CD14-positive monocyte (primary cell): ENCODE measurements at regions not wholly inside any gene's neighbourhood (a gene's known extent, or its start where the extent isn't known, plus 50 kb on each side); places are given as distances from the start of the nearest gene placed in this dataset.

Experiments
- DNase-seq, 3 donors: peaks; one replicate each; pipeline ENCODE4 v3.0.0-alpha.2; 2011 to 2022
- H2AFZ ChIP-seq: 2 replicates; pipeline ENCODE4 v1.6.0; 2012; ENCODE audit warnings: mild to moderate bottlenecking, low read depth, low read length, inconsistent platforms; ENCODE audit not compliant: insufficient read depth, poor library complexity, severe bottlenecking
- H3K27ac ChIP-seq, 2 donors: 1 replicate in 1 of 2; 2 replicates in 1 of 2; pipeline ENCODE4 v1.5.1; 2012 to 2013; ENCODE audit warnings: low read length in 2 of 2, control low read depth in 1 of 2, inconsistent platforms in 1 of 2, low read depth in 1 of 2, mild to moderate bottlenecking in 1 of 2
- H3K27me3 ChIP-seq, 2 donors: one replicate each; pipeline versions ENCODE4 v1.6.0 to v1.6.1; 2011 to 2013; ENCODE audit warnings: low read length in 2 of 2; ENCODE audit not compliant: control insufficient read depth in 2 of 2, insufficient read depth in 2 of 2
- H3K36me3 ChIP-seq, 2 donors: replicated peaks in 1 of 2; 1 replicate in 1 of 2; 2 replicates in 1 of 2; pipeline versions ENCODE4 v1.5.1 to v1.6.1; 2012 to 2013; ENCODE audit warnings: low read length in 2 of 2, control low read depth in 1 of 2, inconsistent platforms in 1 of 2, mild to moderate bottlenecking in 1 of 2; ENCODE audit not compliant: insufficient read depth in 2 of 2, control insufficient read depth in 1 of 2
- H3K4me1 ChIP-seq, 2 donors: 1 replicate in 1 of 2; 2 replicates in 1 of 2; pipeline versions ENCODE4 v1.5.1 to v1.6.1; 2012 to 2013; ENCODE audit warnings: low read length in 2 of 2, control low read depth in 1 of 2, inconsistent platforms in 1 of 2, mild to moderate bottlenecking in 1 of 2, moderate library complexity in 1 of 2; ENCODE audit not compliant: insufficient read depth in 2 of 2, control insufficient read depth in 1 of 2
- H3K4me2 ChIP-seq: replicated peaks from 2 replicates; pipeline ENCODE3; 2012; ENCODE audit warnings: low read length, moderate library complexity, mild to moderate bottlenecking; ENCODE audit not compliant: poor library complexity, severe bottlenecking; ENCODE audit errors: extremely low read depth
- H3K4me3 ChIP-seq, 3 experiments: fragments of 200-600 bp in 1 of 3; sonication (generic) in 1 of 3; replicated peaks in 1 of 3; 1 replicate in 2 of 3; 2 replicates in 1 of 3; pipeline ENCODE4 v1.5.1; 2011 to 2013; ENCODE audit warnings: low read length in 3 of 3, mild to moderate bottlenecking in 3 of 3, control low read depth in 2 of 3, low read depth in 2 of 3, inconsistent platforms in 1 of 3, moderate library complexity in 1 of 3
- H3K79me2 ChIP-seq: 2 replicates; pipeline ENCODE4 v1.6.0; 2012; ENCODE audit warnings: mild to moderate bottlenecking, control low read depth, inconsistent platforms, low read length, moderate library complexity; ENCODE audit not compliant: insufficient read depth
- H3K9ac ChIP-seq: 2 replicates; pipeline ENCODE4 v1.6.0; 2017; ENCODE audit warnings: low read length, mild to moderate bottlenecking; ENCODE audit not compliant: insufficient read depth, poor library complexity, severe bottlenecking
- H3K9me3 ChIP-seq, 2 donors: replicated peaks in 1 of 2; 1 replicate in 1 of 2; 2 replicates in 1 of 2; pipeline versions ENCODE4 v1.5.1 to v1.6.1; 2012 to 2013; ENCODE audit warnings: low read length in 2 of 2, control low read depth in 1 of 2; ENCODE audit not compliant: control insufficient read depth in 1 of 2, insufficient read depth in 1 of 2
- H4K20me1 ChIP-seq: 2 replicates; pipeline ENCODE4 v1.6.0; 2012; ENCODE audit warnings: mild to moderate bottlenecking, low read length, control low read depth, moderate library complexity; ENCODE audit not compliant: insufficient read depth
- H3K27ac Mint-ChIP-seq, 7 donors: one replicate each; pipeline ENCODE4 v1.8.0; 2020; ENCODE audit warnings: mild to moderate bottlenecking in 7 of 7, mixed read lengths in 7 of 7, moderate library complexity in 6 of 7, inconsistent platforms in 2 of 7
- H3K27me3 Mint-ChIP-seq, 3 donors: one replicate each; pipeline ENCODE4 v1.8.0; 2021 to 2022; ENCODE audit warnings: low read depth in 3 of 3, mild to moderate bottlenecking in 3 of 3, mixed read lengths in 3 of 3, moderate library complexity in 3 of 3, inconsistent platforms in 1 of 3
- H3K36me3 Mint-ChIP-seq, 2 donors: one replicate each; pipeline ENCODE4 v1.8.0; 2020; ENCODE audit warnings: mixed read lengths in 2 of 2, inconsistent platforms in 1 of 2, mild to moderate bottlenecking in 1 of 2
- H3K4me1 Mint-ChIP-seq: one replicate; pipeline ENCODE4 v1.8.0; 2020; ENCODE audit warnings: mild to moderate bottlenecking, mixed read lengths
- H3K4me3 Mint-ChIP-seq, 2 donors: one replicate each; pipeline ENCODE4 v1.8.0; 2020; ENCODE audit warnings: mild to moderate bottlenecking in 2 of 2, mixed read lengths in 2 of 2, moderate library complexity in 1 of 2
- H3K9me3 Mint-ChIP-seq, 7 donors: one replicate each; pipeline ENCODE4 v1.8.0; 2020 to 2022; ENCODE audit warnings: mixed read lengths in 7 of 7, mild to moderate bottlenecking in 6 of 7, moderate library complexity in 6 of 7, inconsistent platforms in 2 of 7
- WGBS: methylation state at CpG from one replicate; pipeline ENCODE4 v1.1.5; 2013; ENCODE audit warnings: missing lambda C conversion rate; ENCODE audit not compliant: insufficient coverage; 5-methylcytosine and 5-hydroxymethylcytosine counted together
- intact Hi-C, 2 donors: fragments of 100-400 bp; cut with micrococcal nuclease; formaldehyde crosslinking; loops; one replicate each; pipeline versions ENCODE4 v1.15.0 to v1.15.1; 2023
- TF ChIP-seq, protein P1 (sequence below): fragments of 200-600 bp; IDR thresholded peaks from one replicate; pipeline ENCODE4 v1.8.0; 2022; ENCODE audit warnings: antibody characterized with exemption, mild to moderate bottlenecking

DNA sequence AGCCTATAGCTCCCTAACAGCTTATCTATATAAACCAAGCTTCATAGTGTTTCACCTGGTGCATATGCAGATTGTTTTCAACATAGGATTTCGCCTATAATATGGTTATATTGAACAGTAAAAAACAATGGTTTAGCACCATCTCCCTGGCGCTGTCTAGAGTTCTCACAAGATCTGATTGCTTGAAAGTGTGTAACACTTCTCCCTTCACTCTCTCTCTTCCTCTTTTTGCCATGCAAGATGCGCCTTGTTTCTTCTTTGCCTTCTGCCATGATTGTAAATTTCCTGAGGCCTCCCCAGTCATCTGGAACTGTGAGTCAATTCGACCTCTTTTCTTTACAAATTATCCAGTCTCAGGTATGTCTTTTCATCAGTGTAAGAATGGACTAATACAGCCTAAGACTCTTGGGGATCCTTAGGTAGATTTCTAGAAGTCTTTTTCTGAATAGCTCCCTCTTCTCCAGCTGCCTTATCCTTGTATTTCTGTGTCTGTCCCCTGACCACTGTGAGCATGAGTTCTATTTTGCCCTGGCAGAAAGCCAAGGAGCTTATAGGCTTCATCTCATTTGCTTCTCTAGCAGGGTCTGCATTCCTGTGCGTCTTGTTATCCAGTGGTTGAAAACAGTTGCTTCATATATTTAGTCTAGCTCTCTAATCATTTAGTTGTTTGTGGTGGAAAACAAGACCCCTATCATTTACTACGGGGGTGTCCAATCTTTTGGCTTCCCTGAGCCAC lies 401.6 kb downstream of the GPD2 start:
- no peak overlapping the region for H3K27ac ChIP-seq
- no peak overlapping the region for H2AFZ ChIP-seq
- DNase-seq = no peak
- H3K9me3 ChIP-seq = peaks cover 0 to 2% of the 10 kb centered on the region in 2 donors
- H4K20me1 ChIP-seq = no peaks in the 10 kb centered on the region
- no peaks in the 10 kb centered on the region for H3K79me2 ChIP-seq
- H3K9me3 Mint-ChIP-seq = peaks cover 0 to 3% (median 2%) of the 10 kb centered on the region in 7 donors
- H3K4me3 Mint-ChIP-seq = no peak overlapping the region
- H3K4me1 Mint-ChIP-seq = no peaks in the 10 kb centered on the region
- no peaks in the 10 kb centered on the region for H3K36me3 Mint-ChIP-seq
- no peak overlapping the region for H3K4me2 ChIP-seq
- H3K9ac ChIP-seq = no peak overlapping the region
- H3K4me3 ChIP-seq = no peak overlapping the region
- WGBS = 92% methylated on average over 2 of the region's 6 CpGs
- intact Hi-C loops = no loop called here
- no peaks in the 10 kb centered on the region for H3K4me1 ChIP-seq
- H3K36me3 ChIP-seq = no peaks in the 10 kb centered on the region
- TF ChIP-seq, protein P1, sequence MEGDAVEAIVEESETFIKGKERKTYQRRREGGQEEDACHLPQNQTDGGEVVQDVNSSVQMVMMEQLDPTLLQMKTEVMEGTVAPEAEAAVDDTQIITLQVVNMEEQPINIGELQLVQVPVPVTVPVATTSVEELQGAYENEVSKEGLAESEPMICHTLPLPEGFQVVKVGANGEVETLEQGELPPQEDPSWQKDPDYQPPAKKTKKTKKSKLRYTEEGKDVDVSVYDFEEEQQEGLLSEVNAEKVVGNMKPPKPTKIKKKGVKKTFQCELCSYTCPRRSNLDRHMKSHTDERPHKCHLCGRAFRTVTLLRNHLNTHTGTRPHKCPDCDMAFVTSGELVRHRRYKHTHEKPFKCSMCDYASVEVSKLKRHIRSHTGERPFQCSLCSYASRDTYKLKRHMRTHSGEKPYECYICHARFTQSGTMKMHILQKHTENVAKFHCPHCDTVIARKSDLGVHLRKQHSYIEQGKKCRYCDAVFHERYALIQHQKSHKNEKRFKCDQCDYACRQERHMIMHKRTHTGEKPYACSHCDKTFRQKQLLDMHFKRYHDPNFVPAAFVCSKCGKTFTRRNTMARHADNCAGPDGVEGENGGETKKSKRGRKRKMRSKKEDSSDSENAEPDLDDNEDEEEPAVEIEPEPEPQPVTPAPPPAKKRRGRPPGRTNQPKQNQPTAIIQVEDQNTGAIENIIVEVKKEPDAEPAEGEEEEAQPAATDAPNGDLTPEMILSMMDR = no peak
- H3K27me3 Mint-ChIP-seq = peaks cover 0 to 2% (median 0%) of the 10 kb centered on the region in 3 donors
- H3K27ac Mint-ChIP-seq = no peak overlapping the region
- H3K27me3 ChIP-seq = no peaks in the 10 kb centered on the region

DNA sequence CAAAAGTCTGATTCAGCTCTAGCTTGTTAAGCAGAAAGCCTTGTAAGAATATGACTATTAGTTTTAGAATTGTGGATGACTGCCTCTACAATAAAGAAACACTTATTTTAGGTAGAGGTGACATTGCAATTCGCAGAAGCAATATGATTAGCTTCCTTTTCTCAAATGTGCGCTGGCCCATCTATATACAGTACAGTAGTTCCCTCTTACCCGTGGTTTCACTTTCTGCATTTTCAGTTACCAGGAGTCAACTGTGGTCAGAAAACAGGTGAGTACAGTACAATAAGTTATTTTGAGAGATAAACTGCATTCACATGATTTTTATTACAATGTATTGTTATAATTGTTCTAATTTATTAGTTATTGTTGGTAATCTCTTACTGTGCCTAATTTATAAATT lies 405.1 kb downstream of the GPD2 start:
- intact Hi-C loops = no loop called here
- Mint-ChIP-seq H3K27me3 (peaks cover 0 to 3% (median 1%) of the 10 kb centered on the region in 3 donors), H3K9me3 (peaks cover 0 to 3% (median 2%) of the 10 kb centered on the region in 7 donors), H3K36me3 (no peaks in the 10 kb centered on the region), H3K4me1 (no peaks in the 10 kb centered on the region), H3K4me3 (no peak overlapping the region), H3K27ac (no peak overlapping the region)
- no peaks in the 10 kb centered on the region for H3K79me2 ChIP-seq
- no peak overlapping the region for H3K27ac ChIP-seq
- no peaks in the 10 kb centered on the region for H3K27me3 ChIP-seq
- H3K36me3 ChIP-seq = no peaks in the 10 kb centered on the region
- no peak overlapping the region for H3K4me3 ChIP-seq
- no peaks in the 10 kb centered on the region for H3K4me1 ChIP-seq
- H3K9ac ChIP-seq = no peak overlapping the region
- DNase-seq = no peak
- no CpG with 5 or more reads among the region's 3 CpGs for WGBS
- TF ChIP-seq, protein P1 = no peak
- no peaks in the 10 kb centered on the region for H4K20me1 ChIP-seq
- H3K4me2 ChIP-seq = no peak overlapping the region
- H2AFZ ChIP-seq = no peak overlapping the region
- H3K9me3 ChIP-seq = peaks cover 0 to 2% of the 10 kb centered on the region in 2 donors
